Stimulated activated CD8-positive, alpha-beta memory T cell treated with anti-CD3 and anti-CD28 coated beads, Interleukin-15, amount 100 ng/mL, for 24 hours (primary cell): ENCODE measurements at regions not wholly inside any gene's neighbourhood (a gene's known extent, or its start where the extent isn't known, plus 50 kb on each side); places are given as distances from the start of the nearest gene placed in this dataset.

Experiments
- DNase-seq: peaks from one replicate; pipeline ENCODE4 v3.0.0-alpha.2; 2020; ENCODE audit warnings: low read depth

DNA sequence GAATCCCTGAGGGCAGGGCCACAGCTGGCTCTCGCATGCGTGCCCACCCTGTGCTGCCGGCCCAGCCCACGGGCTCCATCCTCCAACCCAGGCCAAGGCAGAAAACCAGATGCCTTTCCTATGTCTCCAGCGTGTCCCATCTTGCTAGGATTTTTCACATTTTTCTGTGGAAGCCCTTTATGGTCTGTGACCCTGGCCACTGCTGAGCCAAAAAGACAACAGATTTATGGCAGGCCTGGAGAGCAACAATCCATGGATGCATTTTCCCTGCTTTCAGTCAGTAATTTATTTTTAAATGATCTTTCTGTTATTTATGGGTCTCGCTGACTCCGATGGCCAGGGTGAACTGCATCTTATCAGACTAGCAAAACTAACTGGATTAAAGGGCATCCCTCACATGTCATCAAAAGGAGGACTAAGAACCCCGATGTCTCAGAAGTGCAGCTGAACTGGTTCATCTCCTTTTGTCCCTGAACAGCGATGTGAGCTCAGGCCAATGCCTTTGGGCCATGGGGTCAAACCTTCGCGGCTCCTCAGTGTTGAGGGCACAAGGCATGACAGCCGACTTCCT is 346.0 kb downstream of the CYRIA start:
- no peak for DNase-seq

DNA sequence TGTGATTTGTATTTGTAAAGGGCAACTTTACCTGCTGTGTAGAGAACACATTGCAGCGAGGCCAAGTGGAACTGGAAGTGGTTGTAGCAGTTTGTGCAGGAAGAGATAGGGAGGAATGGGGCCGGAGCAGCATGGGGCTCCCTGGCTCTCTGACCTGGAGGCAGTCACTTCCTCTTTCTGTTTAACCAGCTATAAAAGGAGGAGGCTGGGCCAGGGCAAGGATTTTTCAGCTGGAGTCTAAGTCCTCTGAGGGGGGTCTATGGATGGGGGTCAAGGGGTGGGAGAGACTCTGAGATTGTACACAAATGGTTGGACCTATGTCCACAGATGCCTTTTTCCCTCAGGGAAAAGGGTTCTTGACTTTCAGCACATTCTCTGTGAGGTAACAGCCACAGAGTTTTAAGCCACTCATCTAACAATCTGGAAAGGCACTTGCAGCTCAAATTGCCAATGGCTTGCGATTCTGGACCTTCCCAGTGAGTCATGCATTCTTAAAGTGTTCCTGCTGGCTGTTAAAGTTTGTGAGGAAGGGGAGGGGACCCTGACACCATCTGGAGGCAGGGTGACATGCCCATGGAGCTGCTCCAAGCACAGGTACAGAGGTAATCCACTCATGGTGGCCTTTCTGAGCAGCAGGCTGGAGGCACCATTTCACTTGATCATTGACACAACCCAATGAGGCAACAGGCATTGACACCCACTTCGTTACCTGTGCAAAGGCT is 347.0 kb downstream of the CYRIA start:
- no peak for DNase-seq

GRCh38 chr2:16318051-16318450 is 347.6 kb downstream of the CYRIA start:
- DNase-seq, result no peak

GRCh38 chr2:16317211-16317830 is 348.3 kb downstream of the CYRIA start:
- DNase-seq, result no peak

DNA sequence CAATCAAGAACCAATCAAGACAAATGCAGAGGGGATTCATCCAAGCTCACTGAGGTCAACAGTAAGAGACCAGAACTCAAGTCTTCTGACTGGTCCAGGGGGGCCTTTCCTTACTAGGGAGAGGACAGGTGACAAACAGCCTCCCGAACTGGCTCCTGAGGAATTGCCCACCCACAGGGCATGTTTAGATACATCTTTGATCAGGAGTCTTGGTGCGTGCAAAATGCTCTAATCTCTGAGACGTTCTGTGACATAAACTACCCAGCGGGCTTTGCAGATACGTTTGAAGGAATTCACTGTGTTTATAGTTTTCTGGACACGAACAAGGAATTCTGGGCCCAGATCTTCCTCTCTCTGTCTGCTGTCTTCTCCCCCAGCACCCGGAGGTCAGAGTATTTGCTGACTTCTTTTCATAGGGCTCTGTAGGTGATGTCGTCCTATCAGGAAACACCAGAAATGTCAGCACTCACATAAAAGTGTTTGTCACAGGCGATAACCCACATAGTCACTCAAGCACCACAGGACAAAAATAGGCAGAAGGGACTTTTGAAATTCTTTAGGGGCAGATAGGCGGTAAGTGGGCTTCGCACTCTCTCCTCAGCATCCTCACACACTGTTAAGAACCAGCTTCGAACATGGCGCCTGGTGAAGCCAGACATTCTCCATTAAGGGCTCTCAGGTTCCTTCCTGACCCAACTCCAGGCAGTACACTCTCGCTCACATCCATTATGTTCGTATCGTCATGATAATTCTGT is 349.0 kb downstream of the CYRIA start:
- no peak for DNase-seq

- no peak for DNase-seq
These were observed 349.7 kb downstream of the CYRIA start for GRCh38 chr2:16315908-16316307.

DNA sequence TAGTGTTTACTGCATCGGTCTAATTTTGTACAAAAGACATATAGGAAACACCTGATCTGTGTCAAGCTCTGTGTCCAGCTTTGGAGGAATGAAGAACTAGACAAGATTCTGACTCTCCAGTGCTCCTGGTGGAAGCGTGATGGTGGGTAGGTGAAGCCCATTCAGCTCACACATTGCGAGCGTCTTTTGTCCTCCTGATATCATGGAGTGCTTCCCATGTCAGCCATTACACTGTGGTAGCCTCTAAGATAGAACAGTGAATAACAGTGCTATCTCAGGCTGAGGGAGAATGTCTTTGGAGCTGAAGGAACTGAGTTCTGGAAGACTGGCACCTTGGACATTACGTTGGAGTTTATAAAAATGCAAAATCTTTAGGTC is 350.2 kb downstream of the CYRIA start:
- no peak for DNase-seq

GRCh38 chr2:16314691-16315457 is 350.8 kb downstream of the CYRIA start:
- no peak for DNase-seq

GRCh38 chr2:16314001-16314400 is 351.6 kb downstream of the CYRIA start:
- no peak for DNase-seq

DNA sequence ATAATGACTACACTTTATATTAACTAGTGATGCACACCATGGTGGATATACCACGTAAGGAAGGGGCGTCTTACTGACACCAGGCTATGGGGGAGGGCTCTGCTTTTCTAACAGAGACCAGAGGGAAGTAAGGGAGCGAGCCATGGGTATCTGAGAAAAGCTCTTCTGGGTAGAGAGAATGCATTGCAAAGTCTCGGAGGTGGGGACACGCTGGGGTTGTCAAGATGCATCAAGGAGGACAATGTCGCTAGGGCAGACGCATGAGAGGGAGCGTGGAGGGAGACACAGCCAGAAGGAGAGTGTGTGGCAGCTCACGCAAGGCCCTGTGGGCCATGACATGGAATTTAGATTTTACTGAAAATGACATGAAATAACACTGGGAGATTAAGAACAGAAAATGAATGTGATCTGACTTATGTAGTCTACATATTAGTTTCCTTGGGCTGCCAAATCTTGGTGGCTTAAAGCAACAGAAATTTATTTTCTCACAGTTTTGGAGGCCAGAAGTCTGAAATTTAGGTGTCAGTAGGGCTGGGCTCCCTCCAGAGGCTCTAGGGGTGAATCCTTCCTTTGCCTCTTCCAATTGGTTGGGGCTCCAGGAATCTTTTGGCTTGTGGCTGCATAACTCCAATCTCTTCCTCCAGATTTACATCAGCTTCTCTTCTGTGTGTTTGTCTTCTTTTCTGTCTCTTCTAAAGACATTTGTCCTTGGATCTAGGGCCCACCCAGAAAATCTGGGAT is 352.2 kb downstream of the CYRIA start:
- no peak for DNase-seq

DNA sequence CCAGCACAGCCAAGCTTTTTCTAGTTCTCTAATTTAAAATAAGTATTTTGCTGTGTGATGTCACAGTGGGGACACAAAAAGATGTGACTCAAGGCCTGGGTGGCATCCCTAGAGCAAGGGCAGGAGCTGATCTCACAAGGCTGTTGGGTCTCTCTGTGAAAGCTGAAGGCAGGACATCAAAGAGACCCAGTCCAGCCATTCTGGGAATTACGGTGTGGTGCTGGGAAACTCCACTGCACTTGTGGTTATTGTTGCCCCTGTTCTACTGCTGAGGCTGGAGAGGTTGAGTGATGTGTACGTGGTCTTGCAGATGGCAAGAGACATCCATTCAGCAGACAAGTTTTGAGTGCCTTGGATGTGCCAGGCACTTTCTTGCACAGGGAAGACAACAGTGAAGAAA is 352.9 kb downstream of the CYRIA start:
- DNase-seq, result no peak

DNA sequence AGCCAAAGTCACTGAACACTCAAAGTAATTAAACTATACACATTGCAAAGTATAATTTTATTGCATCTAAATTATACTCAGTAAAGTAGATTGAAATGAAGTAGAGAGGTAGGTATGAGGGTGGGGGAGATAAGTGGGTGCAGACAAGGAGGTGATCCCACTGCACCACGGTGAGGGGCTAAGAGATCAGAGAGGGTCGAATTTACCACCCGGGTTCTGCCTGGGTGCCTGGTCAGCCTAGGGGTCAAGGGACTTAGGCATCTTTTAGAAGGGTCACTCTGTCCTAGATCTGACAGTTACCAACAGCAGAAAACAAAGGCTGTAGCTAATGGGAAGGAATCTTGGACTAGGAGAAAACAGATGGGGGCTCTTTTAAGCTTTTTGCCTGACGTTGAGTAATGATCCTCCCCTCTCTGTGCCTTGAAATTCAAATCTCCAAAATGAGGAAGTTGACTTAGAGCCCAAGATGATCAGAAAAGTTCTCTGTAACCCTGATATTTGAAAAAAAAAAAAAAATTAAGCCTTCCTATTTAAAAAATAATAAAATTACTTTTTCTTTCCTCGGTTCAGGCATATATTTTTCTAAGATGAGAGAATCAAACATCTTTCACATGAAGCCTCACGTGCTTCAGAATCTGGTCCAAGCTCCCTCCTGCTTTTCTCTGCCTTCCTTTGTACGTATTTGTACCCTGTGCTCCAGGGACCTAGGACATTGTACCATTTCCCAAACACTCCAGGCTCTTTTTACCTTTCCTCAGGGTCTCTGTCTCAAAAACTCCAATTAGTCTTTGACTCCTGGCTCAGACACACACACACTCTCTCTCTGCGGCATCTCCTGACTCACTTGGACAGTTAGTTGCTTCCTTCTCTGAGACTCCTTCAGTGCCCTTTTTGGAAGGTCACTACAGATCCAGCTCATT is 353.9 kb downstream of the CYRIA start:
- DNase-seq, result no peak

DNA sequence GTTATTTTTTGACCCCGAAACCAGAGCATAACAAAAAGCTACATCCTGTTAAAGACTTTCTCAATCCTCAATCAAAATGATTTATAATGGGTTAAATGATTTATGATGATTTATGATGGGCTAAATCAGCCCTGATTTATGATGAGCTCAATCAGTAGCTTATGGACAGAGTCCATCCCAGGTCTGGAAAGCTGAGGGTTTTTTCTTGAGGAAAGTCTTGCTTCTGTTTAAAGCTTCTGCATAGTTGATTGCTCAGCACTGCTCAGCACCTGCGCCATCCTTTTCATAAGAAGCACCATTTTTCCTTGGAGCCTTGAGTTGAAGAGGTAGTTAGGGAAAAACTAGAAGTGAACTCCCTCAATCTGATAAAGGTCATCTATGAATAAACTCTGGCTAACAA is 356.8 kb downstream of the CYRIA start:
- DNase-seq, result no peak

- no peak for DNase-seq
These were observed 360.6 kb downstream of the CYRIA start for GRCh38 chr2:16304876-16305590.

DNA sequence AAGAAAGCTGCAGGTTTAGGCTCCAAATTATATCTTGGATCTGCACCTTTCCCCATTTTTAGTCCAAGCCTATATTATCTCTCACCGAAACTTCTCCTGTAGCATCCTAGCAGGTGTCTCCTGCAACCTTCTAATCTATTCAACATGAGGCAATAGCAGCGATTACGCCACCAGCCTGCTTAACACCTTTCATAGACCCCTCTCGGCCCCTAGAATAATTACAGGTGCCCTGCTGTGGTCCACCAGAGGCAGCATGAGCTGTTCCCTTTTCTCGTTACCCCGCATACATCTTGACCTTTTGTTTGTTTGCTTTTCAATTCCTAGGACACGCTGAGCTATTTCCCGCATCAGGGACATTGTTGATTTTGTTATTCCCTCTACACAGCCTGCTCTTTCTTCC is 361.9 kb downstream of the CYRIA start:
- DNase-seq, result no peak

DNA sequence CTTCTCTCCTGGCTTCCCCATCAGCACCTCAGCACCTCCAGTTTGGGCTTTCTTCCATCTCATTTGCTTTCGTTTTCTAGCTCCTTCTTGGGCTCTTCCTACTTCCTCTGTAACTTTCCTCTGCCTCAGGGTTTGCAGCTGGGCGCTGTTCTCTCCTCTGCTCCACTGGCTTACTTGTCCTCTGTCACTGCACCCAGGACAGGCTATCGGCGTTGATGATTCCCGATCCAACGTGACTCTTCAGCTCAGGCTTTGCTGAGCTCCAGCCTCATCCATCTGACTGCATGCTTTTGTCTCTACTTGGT is 362.4 kb downstream of the CYRIA start:
- no peak for DNase-seq

DNA sequence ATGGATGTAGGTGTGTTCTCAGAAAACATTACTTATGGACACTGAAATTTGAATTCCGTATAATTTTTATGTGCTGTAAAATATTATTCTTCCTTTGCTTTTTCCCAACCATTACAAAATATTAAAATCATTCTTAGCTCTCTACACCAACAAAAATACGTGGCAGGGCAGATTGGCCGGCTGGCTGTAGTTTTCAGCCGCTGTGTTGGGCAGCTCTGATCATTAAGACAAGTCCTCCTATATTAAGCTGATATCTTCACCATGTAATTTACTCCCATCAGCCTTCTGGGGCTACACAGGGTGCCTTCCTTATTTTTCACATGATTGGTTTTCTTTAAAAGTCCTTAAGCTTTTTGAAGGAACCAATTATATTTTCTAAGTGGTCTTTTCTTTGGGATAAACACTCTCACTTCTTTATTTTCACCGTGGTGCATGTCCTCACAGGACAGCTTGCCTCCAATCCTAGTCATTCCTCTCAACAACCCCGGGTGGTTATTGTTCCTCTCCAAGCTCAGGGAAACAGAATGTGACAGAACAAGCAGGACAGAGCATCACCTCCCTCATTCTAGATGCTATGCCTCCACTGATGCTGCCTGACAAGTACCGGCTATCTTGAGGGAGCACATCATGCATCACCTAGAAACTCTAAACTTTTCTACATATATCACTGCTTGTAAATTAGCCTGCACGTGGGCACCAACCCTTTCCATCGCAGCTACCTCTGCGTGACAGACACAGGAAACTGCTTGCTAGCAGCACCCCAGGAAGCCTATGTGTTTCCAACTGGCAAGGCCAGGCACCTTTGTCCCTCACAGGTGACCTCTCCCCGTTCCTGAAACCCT is 362.3 kb downstream of the MYCN start:
- no peak for DNase-seq

GRCh38 chr2:16301961-16302360 is 361.6 kb downstream of the MYCN start:
- no peak for DNase-seq

DNA sequence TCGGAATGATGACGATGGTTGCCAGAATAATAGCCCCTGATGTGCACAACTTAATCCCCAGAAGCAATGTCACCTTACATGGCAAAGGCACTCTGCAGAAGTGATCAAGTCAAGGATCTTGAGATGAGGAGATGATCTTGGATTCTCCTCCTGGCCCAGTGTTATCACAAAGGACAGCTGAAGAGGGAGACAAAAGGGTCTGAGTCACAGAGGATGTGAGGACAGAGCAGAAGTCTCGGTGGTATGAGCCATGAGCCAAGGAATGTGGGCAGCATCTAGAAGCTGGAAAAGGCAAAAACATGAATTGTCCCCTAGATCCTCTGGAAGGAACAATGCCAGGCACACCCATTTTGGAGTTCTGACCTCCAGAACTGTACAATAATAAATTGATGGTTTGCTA is 358.5 kb downstream of the MYCN start:
- no peak for DNase-seq
